ENCODE measurements at regions not wholly inside any gene's neighbourhood (a gene's known extent, or its start where the extent isn't known, plus 50 kb on each side); places are given as distances from the start of the nearest gene placed in this dataset.
"Not testable (repeated sequence)": the region's sequence is repeated elsewhere in the genome, so short reads cannot be mapped to it uniquely, and the experiment has no call there.

DNA sequence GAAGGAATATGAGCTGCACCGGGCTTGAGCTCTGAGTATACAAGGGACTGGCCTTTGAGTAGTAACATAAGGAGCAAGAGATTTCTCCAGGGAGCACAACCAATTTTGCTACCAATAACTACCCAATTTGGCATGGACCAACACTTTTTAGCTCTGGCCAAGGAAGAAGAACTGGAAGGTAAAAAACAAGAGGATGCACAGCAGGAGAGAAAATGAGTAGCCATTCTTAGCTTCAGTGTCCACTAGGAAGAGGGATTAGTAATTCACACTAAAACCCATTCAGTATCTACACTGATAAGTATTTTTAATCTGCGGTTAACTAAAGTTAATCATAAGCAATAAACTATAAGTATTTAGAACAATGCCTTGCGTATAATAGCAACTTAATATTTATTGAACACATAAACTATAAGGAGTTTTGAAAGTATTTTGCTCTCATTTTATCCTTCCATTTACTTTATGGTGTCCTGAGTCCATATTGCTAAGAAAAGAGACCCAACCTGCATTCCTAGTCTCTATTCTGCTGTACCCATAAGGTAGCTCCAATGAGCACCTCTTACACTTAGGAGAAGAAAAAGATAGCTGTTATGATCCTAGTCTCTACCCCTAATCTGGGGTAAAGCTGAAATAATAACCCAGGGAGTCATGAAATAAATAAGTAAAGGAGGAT, 268.9 kb downstream of the IGSF11 start:
- DNase-seq = no peak

DNA sequence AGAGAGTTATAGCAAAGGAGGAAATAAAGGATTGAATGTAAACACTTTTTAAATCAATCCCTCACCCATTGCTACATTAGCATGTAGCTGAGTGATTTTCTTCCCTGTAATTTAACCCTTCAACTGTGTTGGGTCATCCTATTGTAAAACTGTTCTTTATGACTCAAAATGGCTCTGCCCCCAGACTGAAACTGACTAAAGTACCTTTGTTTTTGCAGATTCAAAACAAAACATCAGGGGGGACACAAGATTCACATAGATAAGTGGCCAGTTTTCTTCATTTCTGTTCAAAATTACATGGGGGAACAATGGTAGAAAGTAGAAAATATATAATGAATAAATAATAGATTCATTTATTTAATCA, 268.4 kb downstream of the IGSF11 start:
- no peak for DNase-seq

DNA sequence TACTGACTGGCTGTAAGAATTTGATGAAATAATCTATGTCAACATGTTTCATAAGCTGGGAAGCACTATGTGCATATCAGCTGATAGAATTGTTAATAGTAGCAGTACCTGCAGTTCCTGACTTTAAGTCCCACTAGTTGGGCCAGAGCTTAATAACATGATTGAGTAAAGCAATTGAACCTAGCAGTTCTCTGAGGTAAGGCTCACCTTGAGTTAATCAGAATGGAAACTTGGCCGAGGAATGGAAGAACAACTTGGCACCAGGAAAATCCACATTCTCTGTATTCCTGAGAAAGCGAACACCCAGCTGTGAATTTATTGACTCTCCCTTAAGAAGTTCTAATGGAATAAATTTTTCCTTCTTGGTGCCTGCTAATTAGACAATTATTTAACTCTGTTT, 262.6 kb downstream of the IGSF11 start:
- no peak for DNase-seq

DNA sequence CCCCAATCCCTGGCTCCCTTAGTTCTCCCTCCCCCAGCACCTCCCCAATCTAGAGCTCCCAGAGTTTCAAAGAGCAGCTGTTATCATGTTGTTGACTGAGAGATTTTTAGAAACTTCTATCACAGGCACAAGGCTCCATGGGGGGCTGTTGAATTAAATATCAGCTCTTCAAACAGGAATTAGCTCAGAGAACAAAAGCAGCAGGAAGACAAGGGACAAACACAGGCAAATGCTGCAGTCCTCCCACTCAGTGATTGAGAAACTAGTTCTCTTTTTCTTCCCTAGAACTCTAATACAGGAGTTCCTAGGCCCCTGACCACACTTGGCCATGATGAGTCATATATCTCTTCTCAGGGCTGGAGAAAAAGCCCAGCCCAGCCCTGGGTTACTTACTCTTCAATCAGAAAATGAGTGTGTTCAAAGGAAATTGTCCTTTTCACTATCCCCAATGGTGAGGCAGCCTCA, 262.1 kb downstream of the IGSF11 start:
- DNase-seq = no peak

DNA sequence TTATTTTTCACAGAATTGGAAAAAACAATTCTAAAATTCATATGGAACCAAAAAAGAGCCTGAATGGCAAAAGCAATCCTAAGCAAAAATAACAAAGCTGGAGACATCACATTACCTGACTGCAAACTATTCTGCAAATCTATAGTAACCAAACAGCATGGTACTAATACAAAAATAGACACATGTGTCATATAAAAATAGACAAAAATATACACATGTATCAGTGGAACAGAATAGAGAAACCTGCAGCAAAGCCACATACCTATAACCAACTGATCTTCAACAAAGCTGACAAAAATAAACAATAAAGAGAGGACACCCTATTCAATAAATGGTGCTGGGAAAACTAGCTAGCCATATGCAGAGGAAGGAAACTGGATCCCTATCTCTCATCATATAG, 259.6 kb downstream of the IGSF11 start:
- DNase-seq = no peak

DNA sequence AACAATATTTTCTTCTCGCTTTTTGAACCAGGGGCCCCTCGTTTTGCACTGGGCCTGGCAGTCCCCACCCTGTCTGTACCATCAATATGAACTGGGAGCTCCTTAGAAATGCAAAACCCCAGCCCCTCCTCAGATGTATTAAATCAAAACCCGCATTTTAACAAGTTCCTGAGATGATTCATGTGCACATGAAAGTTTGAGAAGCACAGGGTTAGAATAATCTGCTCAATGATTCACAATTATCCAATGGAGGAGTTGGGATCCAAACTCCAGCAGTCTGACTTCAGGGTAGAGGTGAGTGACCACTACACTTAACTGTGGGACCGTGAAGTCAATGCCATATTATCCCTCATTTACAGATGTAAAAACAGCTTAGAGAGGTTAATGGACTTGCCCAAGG, 256.4 kb downstream of the IGSF11 start:
- no peak for DNase-seq

DNA sequence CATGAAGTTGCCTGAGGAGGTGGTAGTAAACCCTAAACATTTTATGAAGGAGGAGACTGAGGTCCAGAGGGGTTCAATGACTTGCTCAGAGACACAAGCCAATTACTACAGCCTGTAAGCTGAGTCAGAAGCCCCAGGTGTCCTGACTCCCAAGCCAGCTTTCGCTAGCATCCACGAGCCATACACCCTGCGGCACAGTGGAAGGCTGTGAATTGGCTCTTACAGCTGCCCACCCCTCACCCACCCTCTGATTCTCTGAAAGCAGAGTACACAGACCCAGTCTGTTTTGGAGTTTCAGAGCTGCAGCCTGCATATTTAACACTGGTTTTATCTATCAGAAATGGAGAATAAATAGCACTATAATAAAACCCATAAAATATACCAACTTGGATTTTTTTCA, 253.4 kb downstream of the IGSF11 start:
- no peak for DNase-seq

DNA sequence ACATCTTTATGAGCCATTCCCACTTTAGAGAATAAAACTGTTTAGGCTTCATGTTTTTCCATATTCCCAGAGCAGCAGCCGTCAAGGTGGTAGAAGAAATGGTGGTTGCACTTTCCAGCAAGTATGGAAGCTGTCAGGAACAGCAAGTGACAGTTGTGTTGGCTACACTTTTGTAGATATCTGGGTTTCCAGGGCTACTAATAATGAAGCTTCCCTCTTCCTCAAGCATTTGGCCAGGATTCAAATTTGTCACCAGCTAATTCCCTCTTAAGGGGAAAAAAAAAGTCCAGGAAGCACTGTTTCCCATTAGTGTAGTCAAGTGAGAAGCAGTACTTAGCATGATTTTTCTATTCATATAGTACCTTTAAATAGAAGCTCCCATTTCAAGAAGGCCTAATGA, 252.8 kb downstream of the IGSF11 start:
- peak; percentile 10 for DNase-seq

DNA sequence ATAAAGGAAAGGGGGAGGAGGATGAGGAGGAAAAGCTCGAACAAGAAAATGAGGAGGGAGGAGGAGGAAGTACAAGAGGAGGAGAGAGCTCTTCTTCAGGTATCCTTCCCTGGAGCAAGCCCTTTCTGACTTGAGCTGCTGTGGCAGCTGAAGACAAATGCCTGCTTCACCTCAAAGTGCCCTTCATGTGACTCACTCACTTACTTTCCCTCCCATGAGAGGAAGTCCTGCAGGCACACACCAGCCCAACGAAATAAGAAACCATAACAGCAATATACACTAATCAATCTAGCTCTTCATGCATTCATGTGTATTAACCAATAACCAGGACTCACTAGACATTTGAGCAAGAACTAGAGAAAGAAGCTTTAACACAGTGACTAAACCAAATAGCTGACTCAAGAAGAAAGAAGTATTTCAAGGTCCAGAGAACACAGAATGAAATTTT, 251.9 kb downstream of the IGSF11 start:
- peak; percentile 29 for DNase-seq

DNA sequence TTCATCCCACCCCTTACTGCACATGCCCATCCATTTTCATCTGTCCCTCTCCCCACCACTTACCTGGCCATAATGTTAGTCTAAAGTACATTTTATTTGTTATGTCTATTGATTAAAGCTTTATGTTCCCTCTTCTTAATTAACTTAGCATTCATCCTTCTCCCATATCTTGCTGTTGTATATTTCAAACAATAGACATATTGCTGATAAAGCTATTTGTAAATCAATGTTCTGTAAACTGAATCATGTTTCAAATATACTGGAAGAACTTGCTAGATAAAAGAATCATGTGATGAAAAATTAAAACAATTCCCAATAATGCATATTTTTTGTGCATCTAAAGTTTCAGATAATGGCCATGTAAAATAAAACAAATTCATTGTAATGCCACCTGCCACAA, 249.2 kb downstream of the IGSF11 start:
- no peak for DNase-seq

DNA sequence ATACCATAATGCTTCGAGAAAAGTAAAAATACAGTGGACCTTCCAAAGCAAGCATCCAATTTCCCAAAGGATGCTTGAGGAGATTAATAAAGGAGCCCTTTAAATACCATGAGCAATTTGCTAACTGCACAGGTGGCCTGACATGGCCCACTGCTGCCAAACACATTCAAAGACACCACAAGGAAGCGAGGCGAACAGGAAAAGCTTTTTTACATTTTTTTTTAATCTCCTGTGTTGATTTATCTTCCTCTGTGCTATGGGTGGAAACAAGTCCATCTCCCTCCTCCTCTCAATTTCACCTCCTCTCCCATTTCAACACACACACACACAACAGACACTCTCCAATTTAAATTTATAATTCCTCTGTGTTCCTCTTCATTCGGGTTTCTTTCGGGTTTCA, 243.4 kb downstream of the IGSF11 start:
- peak; percentile 14 for DNase-seq

DNA sequence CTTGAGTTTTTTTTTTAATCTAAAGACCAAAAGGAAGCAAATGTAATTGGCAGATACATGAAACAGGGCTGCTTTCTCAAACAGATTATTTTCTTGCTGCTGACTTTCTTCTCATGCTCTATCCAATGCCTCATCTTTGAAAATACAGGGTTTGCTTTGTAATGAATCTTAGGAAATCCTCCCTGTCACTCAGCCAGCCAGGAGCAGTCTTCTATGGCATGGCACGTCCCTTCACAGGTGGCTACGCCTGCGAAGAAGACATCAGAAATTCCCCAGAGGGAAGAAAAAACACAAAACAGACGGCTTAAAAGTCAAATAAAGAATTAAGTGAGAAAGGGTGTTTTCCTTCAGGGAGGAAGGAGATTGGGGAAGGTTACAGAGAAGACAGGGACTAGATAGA, 242.5 kb downstream of the IGSF11 start:
- DNase-seq = no peak

DNA sequence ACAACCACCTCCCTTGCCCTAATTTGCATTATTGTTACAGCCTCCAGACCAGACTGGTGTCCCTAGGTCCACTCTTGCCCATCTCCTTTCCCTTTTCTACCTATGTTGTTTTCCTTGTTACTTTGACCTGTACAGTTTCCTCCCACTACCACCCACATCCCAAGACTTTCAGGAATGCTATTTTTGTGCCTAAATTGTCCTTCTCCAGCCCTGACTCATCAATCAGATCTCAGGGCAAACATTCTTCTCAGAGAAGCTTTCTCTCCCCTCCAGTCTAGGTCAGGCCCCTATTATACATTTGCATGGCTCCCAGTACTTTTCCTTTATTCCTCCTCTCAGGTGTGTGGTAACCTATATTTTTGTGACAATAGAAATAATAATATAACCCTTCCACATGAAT, 241.5 kb downstream of the IGSF11 start:
- DNase-seq = no peak

DNA sequence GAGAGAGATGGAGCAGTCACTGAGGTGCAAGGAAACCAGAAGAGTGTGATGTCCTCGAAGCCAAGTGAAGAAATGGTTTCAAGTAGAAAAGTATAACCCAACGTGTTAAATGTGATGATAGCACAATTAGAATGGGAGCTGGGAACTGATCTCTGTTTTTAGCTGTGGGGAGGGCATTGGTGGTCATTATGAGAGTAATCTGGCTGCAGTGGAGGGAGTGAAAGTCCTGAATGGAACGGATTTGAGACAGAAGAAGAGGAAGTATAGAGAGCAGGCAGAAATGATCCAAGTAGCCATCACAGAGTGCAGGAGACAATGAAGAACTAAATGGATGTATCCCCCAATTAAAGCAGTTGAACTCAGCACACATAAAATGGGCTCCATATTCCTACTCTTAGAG, 235.3 kb downstream of the IGSF11 start:
- DNase-seq = no peak

DNA sequence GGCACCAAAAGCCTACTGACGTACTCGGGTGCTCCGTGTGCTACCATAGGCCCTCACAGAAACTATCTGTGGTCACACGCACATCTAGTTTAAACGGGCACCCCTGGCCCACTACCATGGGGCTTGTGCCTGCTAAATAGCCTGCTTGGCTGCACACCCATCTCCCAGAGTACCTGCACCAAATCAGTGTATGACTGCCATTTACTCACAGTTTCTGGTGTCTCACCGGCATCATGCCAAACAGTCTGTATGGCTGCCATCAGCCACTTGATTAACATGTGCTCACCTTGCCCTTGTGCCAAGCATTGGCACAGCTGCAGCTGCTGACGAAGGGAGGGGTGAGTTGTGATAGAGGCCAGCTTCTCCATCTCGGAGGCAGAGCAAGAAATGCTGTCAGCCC, 232.7 kb downstream of the IGSF11 start:
- DNase-seq = peak; percentile 85

DNA sequence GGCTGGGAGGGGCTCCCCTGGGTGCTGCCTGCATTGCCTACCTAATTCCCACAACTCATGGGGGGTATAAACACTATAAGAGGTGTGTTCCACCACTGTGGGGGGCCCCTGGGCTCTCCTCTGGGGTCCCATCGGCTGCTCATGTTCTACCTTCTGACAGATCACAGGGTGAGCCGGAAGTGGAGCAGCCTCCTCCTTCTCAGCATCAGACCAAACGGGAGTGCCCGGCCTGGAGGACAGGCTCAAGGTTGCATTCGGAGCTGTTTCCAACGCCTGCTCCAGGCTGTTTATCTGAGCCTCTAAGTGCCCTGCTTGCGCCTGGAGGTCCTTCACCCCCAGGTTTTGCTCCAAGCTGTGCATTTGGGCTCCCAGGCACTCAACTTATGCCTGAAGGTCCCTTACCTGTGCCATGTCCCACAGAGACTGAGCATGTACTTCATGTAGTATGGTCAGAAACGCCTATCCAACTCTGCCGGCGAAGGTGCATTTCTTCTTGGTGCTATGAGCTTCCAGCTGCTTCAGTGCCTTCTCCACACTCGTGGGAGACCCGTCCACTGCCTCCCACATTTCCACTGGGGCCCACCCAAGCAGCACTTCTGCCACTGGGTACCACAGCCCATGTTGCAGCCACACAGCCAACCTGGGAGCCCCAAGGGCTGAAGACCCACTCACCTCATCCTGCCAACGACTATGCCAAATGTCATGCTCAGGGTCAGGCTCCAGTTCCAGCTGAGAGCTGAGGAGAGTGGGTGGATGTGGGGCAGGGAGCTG, 232.1 kb downstream of the IGSF11 start:
- DNase-seq = peak; percentile 51

DNA sequence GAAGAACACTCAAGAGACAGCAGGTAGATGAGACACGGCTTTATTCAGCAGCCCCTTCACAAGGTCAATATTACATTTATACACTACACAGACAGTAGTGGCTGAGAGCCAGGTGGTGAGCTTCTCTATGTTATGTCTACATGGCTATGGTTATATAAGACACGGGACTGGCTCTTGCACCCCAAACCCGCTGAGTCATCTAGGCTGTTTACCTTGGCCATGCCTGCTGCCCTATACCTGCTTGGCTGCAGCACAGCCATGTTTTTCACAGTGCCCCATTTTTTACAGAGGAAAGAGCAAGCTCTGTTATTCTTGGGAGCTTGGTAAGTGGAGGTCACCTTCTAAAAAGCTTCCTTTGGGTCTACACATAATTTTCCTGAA, 231.6 kb downstream of the IGSF11 start:
- DNase-seq = peak; percentile 13

DNA sequence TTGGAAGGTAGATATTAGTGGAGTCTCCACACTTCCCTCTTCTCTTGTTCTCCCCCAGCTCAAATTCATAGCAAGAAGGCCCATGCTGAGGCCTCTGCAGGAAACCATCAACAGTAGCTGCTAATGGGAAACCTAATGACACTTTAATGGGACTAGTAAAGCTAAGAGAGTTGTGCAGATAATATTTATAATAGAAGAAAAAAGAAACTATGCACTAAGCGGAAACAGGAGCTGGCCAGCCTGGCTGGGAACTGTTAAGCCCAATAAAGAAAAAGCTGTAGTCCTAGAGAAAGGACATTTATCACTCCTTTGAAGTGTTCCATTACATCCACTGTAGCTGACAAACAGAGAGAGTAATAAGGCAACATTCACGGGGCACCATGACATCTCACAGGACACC, 229.6 kb downstream of the IGSF11 start:
- no peak for DNase-seq

DNA sequence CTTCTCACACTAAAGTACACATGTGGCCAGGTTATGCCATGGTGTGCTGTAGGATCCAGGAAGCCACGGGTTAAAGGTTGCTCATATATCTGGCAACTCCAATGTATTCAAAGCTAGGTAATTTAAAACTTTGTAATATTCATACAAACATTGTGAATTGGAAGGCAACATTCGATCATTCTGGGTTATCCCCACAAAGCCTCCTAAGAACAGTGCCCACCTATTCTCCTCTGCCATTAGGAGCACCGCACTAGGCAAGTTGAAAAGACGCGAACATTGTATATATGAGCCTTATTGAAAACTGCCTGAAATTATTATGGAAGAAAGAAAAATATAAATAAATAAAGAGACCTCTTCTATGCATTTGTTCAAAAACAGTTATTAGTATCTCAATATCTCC, 228.2 kb downstream of the IGSF11 start:
- no peak for DNase-seq

DNA sequence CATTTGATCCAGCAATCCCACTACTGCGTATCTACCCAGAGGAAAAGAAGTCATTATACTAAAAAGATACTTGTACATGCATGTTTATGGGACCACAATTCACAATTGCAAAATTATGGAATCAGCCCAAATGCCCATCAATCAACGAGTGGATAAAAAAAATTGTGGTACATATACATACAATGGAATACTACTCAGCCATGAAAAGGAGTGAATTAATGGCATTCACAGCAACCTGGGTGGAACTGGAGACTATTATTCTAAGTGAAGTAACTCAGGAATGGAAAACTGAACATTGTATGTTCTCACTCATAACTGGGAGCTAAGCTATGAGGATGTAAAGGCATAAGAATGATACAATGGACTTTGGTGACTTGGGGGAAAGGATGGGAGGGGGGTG, 227.3 kb downstream of the IGSF11 start:
- DNase-seq = not testable (repeated sequence)

DNA sequence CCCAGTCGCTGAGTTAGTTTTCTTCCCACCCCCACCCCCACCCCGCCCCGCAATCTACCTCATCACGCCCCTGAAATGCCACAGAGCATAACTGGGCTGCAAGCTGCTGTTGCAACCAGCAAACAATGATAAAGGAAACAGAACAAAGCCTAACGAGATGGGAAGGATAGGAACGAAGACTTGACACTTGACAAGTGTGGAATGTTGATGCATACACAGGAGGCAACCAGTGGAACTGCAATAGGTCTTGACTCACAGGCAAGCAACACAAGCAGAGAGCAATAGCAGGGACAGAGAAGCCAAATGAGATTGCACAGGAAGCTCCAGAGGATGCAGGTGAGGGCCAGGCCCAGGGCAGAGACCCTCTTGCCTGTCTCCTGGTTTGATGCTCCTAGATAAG, 225.9 kb downstream of the IGSF11 start:
- DNase-seq = no peak

DNA sequence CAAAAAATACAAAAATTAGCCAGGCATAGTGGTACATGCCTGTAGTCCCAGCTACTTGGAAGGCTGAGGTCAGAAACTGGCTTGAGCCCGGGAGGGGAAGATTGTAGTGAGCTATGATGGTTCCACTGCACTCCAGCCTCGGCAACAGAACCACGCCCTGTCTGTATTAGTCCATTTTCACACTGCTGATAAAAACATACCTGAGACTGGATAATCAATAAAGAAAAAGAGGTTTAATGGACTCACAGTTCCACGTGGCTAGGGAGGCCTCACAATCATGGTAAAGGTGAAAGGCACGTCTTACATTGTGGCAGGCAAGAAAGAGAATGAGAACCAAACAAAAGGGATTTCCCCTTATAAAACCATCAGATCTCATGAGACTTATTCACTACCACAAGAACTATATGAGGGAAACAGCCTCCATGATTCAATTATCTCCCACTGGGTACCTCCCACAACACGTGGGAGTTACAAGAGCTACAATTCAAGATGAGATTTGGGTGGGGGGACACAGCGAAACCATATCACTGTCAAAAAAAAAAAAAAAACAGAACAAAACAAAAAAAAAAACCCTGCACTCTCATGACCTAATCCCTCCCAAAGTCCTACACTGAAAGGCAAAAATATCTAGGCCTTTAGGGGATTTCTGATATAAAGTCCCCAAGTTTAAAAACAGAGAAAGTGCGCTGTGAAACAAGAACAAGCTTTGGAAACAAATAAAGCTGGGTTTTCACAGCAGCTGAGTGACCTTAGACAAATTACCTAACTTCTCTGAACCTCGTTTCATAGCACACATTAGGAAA, 224.7 kb downstream of the IGSF11 start:
- DNase-seq = no peak

DNA sequence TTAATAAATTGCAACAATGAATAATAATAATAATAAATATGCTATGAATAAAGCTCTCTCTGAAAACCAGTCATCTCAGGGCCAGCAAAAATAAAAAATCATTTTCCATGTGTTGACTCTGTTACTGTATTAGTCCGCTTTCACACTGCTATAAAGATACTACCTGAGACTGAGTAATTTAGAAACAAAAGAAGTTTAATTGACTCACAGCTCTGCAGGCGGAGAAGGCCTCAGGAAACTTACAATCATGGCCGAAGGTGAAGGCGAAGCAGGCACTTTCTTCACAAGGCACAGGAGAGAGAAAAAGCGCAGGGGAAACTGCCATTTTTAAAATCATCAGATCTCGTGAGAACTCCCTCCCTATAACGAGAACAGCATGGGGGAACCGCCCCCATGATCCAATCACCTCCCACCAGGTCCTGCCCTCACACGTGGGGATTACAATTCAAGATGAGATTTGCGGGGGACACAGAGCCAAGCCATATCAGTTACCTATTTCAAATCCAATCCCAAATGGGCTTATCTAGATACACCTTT, 224.1 kb downstream of the IGSF11 start:
- no peak for DNase-seq

All from DMS79 (cell line).